Activated naive CD8-positive, alpha-beta T cell treated with anti-CD3 and anti-CD28 coated beads, Interleukin-2, amount 50 U/mL, for 24 hours (primary cell): ENCODE measurements at regions not wholly inside any gene's neighbourhood (a gene's known extent, or its start where the extent isn't known, plus 50 kb on each side); places are given as distances from the start of the nearest gene placed in this dataset.

ENCODE experiments used
- ATAC-seq: fragments of 150-1000 bp; cut with Tn5 transposase; one replicate; pipeline ENCODE4 v1.10.0; 2021
- DNase-seq: peaks from one replicate; pipeline ENCODE4 v3.0.0; 2021
- H3K27ac Mint-ChIP-seq: one replicate; pipeline ENCODE4 v1.8.0; 2021; ENCODE audit warnings: mild to moderate bottlenecking, mixed read lengths
- H3K27me3 Mint-ChIP-seq: one replicate; pipeline ENCODE4 v1.8.0; 2021; ENCODE audit warnings: mixed read lengths
- H3K36me3 Mint-ChIP-seq: one replicate; pipeline ENCODE4 v1.8.0; 2021; ENCODE audit warnings: low read depth, mixed read lengths
- H3K4me1 Mint-ChIP-seq: one replicate; pipeline ENCODE4 v1.8.0; 2021; ENCODE audit warnings: mixed read lengths
- H3K4me3 Mint-ChIP-seq: one replicate; pipeline ENCODE4 v1.8.0; 2021; ENCODE audit warnings: mild to moderate bottlenecking, moderate library complexity, mixed read lengths
- H3K9me3 Mint-ChIP-seq: one replicate; pipeline ENCODE4 v1.8.0; 2021; ENCODE audit warnings: mixed read lengths

DNA sequence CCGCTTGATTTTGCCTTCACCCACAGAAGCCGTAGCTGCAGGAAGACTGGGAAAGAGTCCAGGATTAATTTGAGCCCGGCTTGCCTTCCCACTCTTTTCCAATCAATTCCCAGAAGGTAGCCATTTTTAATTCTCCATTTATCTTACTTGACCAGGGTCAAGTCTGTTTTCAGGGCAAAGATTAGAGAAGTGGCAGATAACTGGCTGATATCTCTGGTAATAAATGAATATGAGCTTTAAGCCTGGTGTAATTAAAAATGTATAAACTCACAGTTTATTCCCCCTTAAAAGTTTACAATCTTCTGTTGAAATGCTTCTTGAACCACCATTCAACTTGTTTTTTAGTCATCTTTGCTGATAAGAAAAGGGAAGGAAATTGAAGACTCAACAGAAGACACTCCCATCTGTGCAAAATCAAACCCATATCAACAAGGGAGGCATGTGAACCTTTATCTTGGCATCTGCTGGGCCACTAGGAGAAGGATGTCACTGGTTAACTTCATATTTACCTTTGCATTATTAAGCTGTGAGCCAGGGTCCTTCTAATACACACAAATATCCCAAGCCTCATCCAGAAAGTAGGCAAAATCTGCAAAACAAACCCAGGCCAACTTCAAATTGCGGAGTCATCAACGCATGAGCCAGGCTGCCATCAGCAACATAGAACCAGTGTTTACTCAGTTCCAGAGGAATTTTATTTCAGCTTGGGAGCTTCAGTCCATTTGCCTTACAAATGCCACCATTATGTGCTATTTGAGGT is 314.6 kb upstream of the MAF start:
- DNase-seq, result no peak

DNA sequence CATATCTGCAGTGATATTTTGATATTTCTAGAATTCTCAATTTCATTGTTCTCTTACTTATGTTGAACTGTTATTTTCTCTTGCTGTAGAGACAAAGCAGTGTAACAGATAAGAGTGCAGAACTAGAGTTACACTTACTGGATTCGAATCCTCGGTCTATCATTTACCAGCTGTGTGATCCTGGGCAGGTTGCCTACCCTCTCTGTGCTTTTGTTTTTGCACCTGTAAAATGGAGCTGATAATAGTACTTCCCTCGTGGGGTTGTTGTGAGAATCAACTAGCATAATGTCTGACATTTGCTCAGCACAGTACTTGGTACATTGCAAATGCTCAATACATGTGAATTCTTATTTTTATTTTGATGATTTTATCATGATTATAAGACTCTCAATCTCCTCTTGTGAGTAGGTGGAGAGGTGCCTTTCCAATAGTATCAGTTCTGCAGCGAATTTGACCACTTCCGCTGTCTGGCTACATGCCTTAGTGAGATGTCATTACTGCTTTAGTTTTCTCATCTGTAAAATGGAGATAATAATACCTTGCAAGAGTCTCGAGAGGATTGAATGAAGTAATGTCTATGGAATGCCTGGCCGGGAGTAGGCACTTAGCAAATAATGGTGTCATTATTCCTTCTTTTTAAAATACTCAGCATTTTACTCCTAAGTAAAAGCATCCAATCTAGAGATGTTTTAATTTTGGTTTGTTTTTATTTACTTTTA is 312.2 kb upstream of the MAF start:
- Mint-ChIP-seq H3K4me3 (no peak overlapping the region), H3K4me1 (no peaks in the 10 kb centered on the region), H3K36me3 (no peaks in the 10 kb centered on the region), H3K27ac (no peak overlapping the region), H3K9me3 (no peaks in the 10 kb centered on the region), H3K27me3 (no peaks in the 10 kb centered on the region)
- DNase-seq (no peak), ATAC-seq (no peak)

More for the DNA sequence above, 314.6 kb upstream of the MAF start:
- Mint-ChIP-seq H3K4me3 (no peak overlapping the region), H3K27ac (no peak overlapping the region), H3K36me3 (no peaks in the 10 kb centered on the region), H3K4me1 (no peaks in the 10 kb centered on the region), H3K9me3 (no peaks in the 10 kb centered on the region), H3K27me3 (peaks cover 2% of the 10 kb centered on the region)
- ATAC-seq, result no peak

DNA sequence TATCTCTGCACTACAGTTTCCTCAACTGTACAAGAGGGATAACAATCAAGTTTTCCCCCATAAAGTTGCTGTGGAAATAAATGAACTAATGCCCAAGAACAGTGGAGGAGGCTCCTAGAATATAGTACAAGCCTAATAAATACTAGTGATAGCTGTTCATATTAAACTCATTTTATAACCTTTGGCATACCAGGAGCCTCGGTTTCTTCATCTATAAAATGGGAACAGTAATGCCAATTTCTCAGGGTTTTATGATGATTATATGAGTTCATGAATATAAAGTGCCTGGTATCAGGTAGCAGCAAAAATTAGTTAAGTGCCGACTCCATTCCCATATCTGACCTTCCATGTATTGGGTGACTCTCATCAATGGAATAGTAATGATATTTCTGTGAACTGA is 311.1 kb upstream of the MAF start:
- ATAC-seq (no peak), DNase-seq (no peak)
- Mint-ChIP-seq H3K4me1 (no peaks in the 10 kb centered on the region), H3K27ac (no peak overlapping the region), H3K9me3 (no peaks in the 10 kb centered on the region), H3K36me3 (no peaks in the 10 kb centered on the region), H3K27me3 (no peaks in the 10 kb centered on the region), H3K4me3 (no peak overlapping the region)

DNA sequence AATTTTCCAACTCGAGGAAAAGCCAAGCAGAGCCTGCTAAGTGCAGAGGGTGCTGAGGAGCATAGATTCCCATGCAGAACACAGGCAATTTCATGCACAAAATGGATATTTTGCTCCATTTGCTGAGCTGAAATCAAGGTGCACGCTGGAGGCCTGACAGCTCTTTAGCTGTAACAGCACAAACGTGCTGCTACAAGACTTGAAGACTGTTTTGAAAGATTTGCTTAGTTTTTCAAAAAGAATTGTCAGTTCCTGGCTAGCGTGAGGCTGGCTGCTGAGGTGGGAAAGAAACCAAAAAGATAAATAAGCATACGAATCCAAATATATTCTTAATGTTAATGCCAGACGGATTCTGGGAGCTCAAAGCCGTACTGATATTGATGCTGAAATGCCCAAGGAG is 309.0 kb upstream of the MAF start:
- Mint-ChIP-seq H3K27me3 (no peaks in the 10 kb centered on the region), H3K27ac (no peak overlapping the region), H3K4me3 (no peak overlapping the region), H3K4me1 (no peaks in the 10 kb centered on the region), H3K36me3 (no peaks in the 10 kb centered on the region), H3K9me3 (no peaks in the 10 kb centered on the region)
- no peak for DNase-seq
- ATAC-seq, result no peak

DNA sequence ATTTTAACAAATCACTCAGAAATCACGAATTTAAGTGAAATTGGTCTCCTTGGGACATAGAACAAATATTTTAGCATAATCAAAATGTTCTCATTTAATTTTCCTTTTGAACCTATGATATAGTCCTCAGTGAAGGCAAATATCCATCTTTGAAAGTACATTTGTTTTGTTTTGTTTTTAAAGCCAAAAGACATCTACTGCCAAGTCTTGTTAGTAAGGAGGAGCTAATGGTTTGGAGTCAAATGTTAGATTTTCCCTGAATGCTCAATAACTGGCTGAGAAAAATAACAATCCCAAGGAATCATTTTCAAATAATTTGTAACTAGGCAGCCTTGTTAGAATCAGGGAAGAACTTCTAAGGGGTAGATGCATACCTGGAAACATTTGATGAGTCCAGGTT is 302.9 kb upstream of the MAF start:
- ATAC-seq, result no peak
- H3K36me3 Mint-ChIP-seq, result no peaks in the 10 kb centered on the region

DNA sequence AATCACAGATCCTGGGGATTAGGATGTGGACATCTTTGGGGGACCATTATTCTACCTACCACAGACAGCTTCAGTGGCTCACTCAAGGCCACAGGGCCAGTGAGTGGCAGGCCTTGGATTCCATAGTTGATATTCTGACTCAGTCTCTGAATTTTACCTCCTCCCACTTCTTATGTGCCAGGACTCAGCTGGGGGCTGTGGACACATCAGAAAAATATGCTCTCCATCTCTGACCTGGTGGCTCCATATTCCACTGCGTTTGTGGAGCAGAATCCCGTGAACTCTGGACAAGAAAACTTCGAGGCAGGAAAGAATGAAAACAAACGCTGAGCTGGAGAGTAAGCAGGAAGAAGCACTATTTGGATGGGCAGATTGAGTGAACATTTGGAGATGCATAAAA is 301.8 kb upstream of the MAF start:
- Mint-ChIP-seq H3K9me3 (peaks cover 3% of the 10 kb centered on the region), H3K27me3 (no peaks in the 10 kb centered on the region), H3K27ac (no peak overlapping the region), H3K4me1 (no peaks in the 10 kb centered on the region), H3K36me3 (no peaks in the 10 kb centered on the region), H3K4me3 (no peak overlapping the region)
- DNase-seq, result no peak
- ATAC-seq, result no peak

More for the DNA sequence above, 302.9 kb upstream of the MAF start:
- Mint-ChIP-seq H3K27me3 (no peaks in the 10 kb centered on the region), H3K9me3 (peaks cover 3% of the 10 kb centered on the region), H3K27ac (no peak overlapping the region), H3K4me1 (no peaks in the 10 kb centered on the region), H3K4me3 (no peak overlapping the region)
- no peak for DNase-seq

DNA sequence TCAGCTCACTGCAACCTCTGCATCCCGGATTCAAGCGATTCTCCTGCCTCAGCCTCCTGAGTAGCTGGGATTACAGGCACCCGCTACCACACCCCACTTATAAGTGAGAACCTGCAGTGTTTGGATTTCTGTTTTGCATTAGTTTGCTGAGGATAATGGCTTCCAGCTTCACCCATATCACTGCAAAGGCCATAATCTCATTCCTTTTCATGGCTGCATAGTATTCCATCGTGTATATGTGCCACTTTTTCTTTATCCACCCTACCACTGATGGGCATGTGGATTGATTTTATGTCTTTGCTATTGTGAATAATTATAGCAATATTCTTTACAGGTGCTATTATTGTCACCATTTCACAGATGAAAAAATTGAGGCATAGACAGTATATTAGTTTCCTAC is 301.0 kb upstream of the MAF start:
- Mint-ChIP-seq H3K36me3 (no peaks in the 10 kb centered on the region), H3K4me1 (no peaks in the 10 kb centered on the region), H3K27ac (no peak overlapping the region), H3K9me3 (peaks cover 3% of the 10 kb centered on the region), H3K27me3 (no peaks in the 10 kb centered on the region), H3K4me3 (no peak overlapping the region)
- DNase-seq, result no peak
- ATAC-seq, result no peak

DNA sequence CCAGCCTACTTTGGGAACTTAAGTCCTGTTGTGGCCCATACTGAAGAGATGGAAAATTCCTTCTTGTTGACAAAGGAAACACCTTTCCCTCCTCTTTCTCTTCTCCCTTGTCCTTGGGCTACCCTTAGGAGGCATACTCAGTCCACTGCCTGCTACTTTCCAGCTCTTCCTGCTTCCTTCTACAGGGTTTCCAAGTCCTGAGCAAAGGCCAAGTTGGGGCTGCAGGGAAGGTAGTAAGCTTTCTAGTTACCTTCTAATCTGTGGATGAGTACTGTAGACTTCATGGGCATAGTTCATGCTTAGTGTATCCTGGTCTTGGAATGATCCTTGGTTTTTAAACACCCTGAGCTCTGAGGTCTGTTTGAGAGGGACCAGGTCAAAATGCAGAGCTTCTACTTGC is 299.2 kb upstream of the MAF start:
- no peaks in the 10 kb centered on the region for H3K27me3 Mint-ChIP-seq
- DNase-seq (no peak), ATAC-seq (no peak)
- H3K9me3 Mint-ChIP-seq, result peaks cover 3% of the 10 kb centered on the region
- no peak overlapping the region for H3K27ac Mint-ChIP-seq
- no peak overlapping the region for H3K4me3 Mint-ChIP-seq
- H3K36me3 Mint-ChIP-seq, result no peaks in the 10 kb centered on the region
- no peaks in the 10 kb centered on the region for H3K4me1 Mint-ChIP-seq

DNA sequence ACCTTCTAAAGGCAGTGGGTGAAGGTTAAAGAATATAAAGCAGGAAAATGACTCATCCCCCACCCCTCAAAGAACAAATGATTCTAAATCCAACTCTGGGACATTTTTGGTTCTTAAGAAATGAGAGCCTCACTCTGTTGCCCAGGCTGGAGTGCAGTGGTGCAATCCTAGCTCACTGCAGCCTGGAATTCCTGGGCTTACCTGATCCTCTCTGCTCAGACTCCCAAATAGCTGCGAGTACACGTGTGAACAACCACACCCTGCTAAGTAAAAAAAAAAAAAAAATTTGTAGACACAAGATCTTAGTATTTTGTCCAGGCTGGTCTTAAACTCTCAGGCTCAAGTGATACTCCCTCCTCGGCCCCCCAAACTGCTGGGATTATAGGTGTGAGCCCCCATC is 298.8 kb upstream of the MAF start:
- Mint-ChIP-seq H3K4me1 (no peaks in the 10 kb centered on the region), H3K9me3 (peaks cover 3% of the 10 kb centered on the region), H3K36me3 (no peaks in the 10 kb centered on the region), H3K27me3 (no peaks in the 10 kb centered on the region), H3K27ac (no peak overlapping the region), H3K4me3 (no peak overlapping the region)
- ATAC-seq (no peak), DNase-seq (no peak)

DNA sequence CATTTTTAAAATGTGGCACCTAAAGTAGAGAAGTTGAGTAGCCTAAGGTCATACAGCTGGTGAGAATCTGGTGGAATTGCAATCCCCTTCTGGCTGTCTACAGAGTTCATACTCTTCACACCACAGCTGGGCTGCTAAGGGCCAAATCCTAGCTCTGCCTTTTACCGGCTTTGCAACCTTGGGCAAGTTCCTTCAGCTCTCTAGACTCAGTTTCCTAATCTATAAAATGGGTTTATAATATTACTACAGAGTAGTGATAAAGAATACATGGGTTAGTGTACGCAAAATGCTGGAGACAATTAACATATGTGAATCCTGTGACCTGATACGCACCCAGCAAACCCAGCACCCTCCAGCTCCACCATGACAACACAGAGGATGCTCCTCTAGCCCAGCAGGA is 298.2 kb upstream of the MAF start:
- DNase-seq (no peak), ATAC-seq (no peak)
- no peaks in the 10 kb centered on the region for H3K36me3 Mint-ChIP-seq
- peaks cover 3% of the 10 kb centered on the region for H3K9me3 Mint-ChIP-seq
- H3K4me1 Mint-ChIP-seq, result no peaks in the 10 kb centered on the region
- H3K27ac Mint-ChIP-seq, result no peak overlapping the region
- no peak overlapping the region for H3K4me3 Mint-ChIP-seq
- H3K27me3 Mint-ChIP-seq, result no peaks in the 10 kb centered on the region

DNA sequence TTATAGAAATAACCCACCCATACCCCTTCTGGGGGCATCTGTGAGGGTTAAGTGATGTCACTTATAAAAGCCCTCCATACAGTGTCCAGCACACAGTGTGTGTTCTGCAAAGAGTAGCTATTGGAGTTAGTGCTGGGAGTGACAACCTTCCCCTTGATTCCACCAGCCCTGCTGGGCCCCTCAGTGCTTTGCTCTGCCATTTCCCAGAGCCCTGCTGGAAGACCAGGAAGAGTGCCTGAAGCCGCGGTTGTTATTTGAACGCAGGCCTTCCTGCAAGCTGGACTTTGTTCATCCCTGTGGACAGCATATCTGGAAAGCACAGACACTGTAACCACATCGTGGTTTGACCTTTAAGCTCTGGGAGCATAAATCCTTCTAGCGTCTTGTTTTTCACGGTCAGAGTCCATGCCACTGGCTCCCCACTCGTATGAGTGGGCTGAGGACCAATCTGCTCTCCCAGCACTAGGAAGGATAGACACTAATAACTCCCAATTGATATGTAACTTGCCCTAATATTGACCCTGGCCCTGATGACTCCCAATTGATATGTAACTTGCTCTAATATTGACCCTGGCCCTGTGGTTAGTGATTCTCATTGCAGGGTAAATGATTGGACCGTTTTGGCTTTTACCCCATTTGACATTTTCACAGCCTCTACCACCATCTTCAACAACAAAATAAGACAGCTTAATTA is 297.1 kb upstream of the MAF start:
- DNase-seq (no peak), ATAC-seq (no peak)
- H3K27ac Mint-ChIP-seq, result no peak overlapping the region
- no peaks in the 10 kb centered on the region for H3K36me3 Mint-ChIP-seq
- H3K4me3 Mint-ChIP-seq, result no peak overlapping the region
- H3K9me3 Mint-ChIP-seq, result peaks cover 3% of the 10 kb centered on the region
- no peaks in the 10 kb centered on the region for H3K4me1 Mint-ChIP-seq
- no peaks in the 10 kb centered on the region for H3K27me3 Mint-ChIP-seq

DNA sequence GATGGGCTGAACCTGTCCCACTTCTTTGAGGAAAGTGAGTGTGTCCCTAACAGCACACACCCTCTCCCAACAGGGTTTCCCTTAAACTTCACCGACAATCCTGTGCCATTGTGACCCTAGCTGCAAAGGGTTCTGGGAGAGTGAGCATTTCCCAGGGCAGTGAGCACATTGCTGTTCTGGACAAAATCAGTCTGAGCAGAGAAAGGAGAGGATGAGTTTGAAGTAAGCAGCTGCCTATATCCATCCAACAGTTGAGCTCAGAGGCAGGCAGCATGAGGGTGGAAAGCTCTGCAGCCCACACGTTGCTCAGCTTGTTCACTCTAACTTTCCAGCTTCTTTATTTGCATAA is 296.5 kb upstream of the MAF start:
- Mint-ChIP-seq H3K27me3 (no peaks in the 10 kb centered on the region), H3K4me1 (no peaks in the 10 kb centered on the region), H3K4me3 (no peak overlapping the region), H3K27ac (no peak overlapping the region), H3K36me3 (no peaks in the 10 kb centered on the region), H3K9me3 (peaks cover 3% of the 10 kb centered on the region)
- DNase-seq, result no peak
- no peak for ATAC-seq

DNA sequence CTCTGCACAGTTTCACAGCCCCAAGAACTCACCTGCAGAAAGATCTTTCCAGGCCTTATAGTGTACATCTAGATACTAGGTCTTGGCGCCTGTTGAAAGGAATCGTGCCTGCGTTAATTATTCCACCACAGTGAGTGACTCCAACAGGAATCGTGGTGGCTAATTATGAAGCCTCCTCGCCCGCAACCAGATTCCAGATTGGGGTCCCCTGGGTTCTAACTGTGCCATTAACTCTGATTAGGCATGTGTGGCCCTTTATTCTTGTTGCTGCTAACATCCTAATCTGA is 295.3 kb upstream of the MAF start:
- no peaks in the 10 kb centered on the region for H3K36me3 Mint-ChIP-seq
- H3K9me3 Mint-ChIP-seq, result no peaks in the 10 kb centered on the region
- no peaks in the 10 kb centered on the region for H3K27me3 Mint-ChIP-seq
- no peak for ATAC-seq
- no peak for DNase-seq
- no peak overlapping the region for H3K27ac Mint-ChIP-seq
- H3K4me3 Mint-ChIP-seq, result no peak overlapping the region
- H3K4me1 Mint-ChIP-seq, result no peaks in the 10 kb centered on the region

DNA sequence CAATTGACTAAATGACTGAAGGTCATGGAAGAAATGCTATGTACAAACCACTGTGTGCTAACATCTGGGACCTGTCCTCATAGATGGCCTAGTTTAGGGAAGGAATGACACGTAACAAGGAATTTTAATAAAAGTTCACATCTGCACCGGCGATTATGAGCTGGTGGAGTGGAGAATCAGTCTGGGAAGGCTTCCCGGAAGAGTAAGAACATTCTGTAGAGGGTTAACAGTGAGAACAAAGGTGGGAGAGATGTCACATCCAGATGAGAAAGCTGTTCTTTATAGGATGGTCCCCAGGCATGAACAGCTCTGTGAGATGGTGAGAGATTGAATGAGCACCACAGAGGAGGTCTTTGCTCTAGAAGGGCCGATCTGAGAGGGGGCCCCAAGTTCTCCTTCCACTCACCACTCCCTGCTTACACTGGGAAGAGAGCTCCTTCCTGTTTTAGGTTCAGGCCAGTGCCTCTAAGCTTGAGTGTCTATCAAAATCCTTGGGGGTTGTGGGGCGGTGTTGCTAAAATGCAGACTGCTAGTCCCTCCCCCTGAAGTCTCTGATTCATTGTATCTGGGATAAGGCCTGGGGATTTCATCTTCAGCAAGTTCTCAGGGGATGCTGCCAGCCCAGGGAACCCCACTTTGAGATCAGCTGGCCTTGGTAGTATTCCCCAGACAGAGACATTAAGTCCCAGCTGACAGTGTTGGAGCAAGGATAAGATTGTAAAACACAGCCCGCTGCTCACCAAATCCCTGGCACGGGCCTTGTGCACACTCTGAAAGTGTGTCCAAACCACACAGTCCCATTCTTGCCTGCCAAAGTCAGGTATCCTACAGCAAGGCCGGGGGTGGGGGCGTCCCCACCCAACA is 294.7 kb upstream of the MAF start:
- DNase-seq, result no peak
- no peak overlapping the region for H3K27ac Mint-ChIP-seq
- H3K4me1 Mint-ChIP-seq, result no peaks in the 10 kb centered on the region
- no peak for ATAC-seq
- H3K36me3 Mint-ChIP-seq, result no peaks in the 10 kb centered on the region
- H3K9me3 Mint-ChIP-seq, result no peaks in the 10 kb centered on the region
- no peaks in the 10 kb centered on the region for H3K27me3 Mint-ChIP-seq
- H3K4me3 Mint-ChIP-seq, result no peak overlapping the region

DNA sequence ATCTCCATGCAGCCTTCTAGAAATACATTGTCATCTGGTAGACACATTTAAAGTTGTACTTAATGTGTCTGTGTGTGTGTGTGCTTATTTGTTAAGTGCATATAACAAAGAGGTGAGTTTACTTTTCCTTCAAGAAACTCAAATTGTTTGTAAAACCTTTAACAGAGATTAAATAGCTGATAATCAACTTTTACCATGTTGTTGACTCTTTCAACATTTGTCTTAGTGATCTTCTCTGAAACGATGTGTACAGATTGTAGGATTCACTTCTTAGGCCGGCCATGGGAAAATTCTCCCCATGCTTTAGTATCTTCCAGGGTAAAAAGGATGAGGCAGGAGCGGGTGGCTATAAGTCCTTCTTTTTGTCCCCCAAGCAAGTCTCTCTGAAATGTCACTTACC is 292.9 kb upstream of the MAF start:
- Mint-ChIP-seq H3K27me3 (no peaks in the 10 kb centered on the region), H3K4me3 (no peak overlapping the region), H3K36me3 (no peaks in the 10 kb centered on the region), H3K9me3 (no peaks in the 10 kb centered on the region), H3K27ac (no peak overlapping the region), H3K4me1 (no peaks in the 10 kb centered on the region)
- no peak for DNase-seq
- ATAC-seq, result no peak
